MM.1S (cell line): ENCODE measurements at regions not wholly inside any gene's neighbourhood (a gene's known extent, or its start where the extent isn't known, plus 50 kb on each side); places are given as distances from the start of the nearest gene placed in this dataset.

ENCODE experiments used
- CTCF ChIP-seq: fragments of 300-600 bp; sonication (generic); IDR thresholded peaks from 2 replicates; pipeline ENCODE4 v1.5.1; 2016; ENCODE audit warnings: antibody characterized with exemption, low read length, mixed read lengths
- EZH2 ChIP-seq: fragments of 300-600 bp; sonication (generic); optimal IDR thresholded peaks from 2 replicates; pipeline ENCODE3; 2017; ENCODE audit warnings: low read depth, mild to moderate bottlenecking, antibody characterized with exemption, low read length, mixed read lengths

GRCh38 chr2:67752969-67753368, 309.8 kb downstream of the C1D start:
- TF ChIP-seq EZH2 (no peak), CTCF (no peak)
